ENCODE measurements at regions not wholly inside any gene's neighbourhood (a gene's known extent, or its start where the extent isn't known, plus 50 kb on each side); places are given as distances from the start of the nearest gene placed in this dataset.
"Not testable (repeated sequence)": the region's sequence is repeated elsewhere in the genome, so short reads cannot be mapped to it uniquely, and the experiment has no call there.

GRCh38 chrX:74187211-74187610 lies 116.8 kb upstream of the ZCCHC13 start:
- H3K9me3 Mint-ChIP-seq: peaks cover 1 to 4% of the 10 kb centered on the region in 2 experiments; a peak in 2 of 5 replicates
- no peak overlapping the region for H2BK12ac ChIP-seq (ENCODE audit: insufficient read length, low read depth, low read length)
- H3K4me3 Mint-ChIP-seq: no peak overlapping the region
- H3K4me1 Mint-ChIP-seq: peaks cover 15% of the 10 kb centered on the region in 2 experiments
- no peak overlapping the region for H4K91ac ChIP-seq (ENCODE audit: insufficient read length, low read depth, low read length)
- H2BK15ac ChIP-seq (ENCODE audit: low read depth, low read length): no peak overlapping the region
- H3K27me3 Mint-ChIP-seq (ENCODE audit: low read depth): no peaks in the 10 kb centered on the region
- no peaks in the 10 kb centered on the region for H3K23me2 ChIP-seq (ENCODE audit: insufficient read length, low read depth, low read length, poor library complexity, severe bottlenecking)
- no peak overlapping the region for H4K5ac ChIP-seq (ENCODE audit: insufficient read length, low read depth, low read length)
- H2BK5ac ChIP-seq (ENCODE audit: insufficient read length, low read length): no peak overlapping the region
- no peak overlapping the region for H2AFZ ChIP-seq (ENCODE audit: low read length)
- no peak overlapping the region for H2AK5ac ChIP-seq (ENCODE audit: insufficient read length, low read length)
- H3K27me3 ChIP-seq (ENCODE audit: insufficient read depth, low read length): no peaks in the 10 kb centered on the region
- no peaks in the 10 kb centered on the region for H4K20me1 ChIP-seq (ENCODE audit: control insufficient read depth, insufficient read depth, insufficient read length)
- H3K79me1 ChIP-seq (ENCODE audit: insufficient read depth, low read depth, low read length, poor library complexity, severe bottlenecking): no peaks in the 10 kb centered on the region
- no peak overlapping the region for H3K23ac ChIP-seq (ENCODE audit: insufficient read length, low read depth, low read length)
- H3K36me3 Mint-ChIP-seq (ENCODE audit: insufficient read depth in 1 of 3, low read depth in 3 of 3): peaks cover 3 to 9% (median 3%) of the 10 kb centered on the region in 3 experiments; a peak in 4 of 7 replicates
- no peak for DNase-seq
- no peaks in the 10 kb centered on the region for H3K4me1 ChIP-seq (ENCODE audit: insufficient read depth, low read length)
- H3K18ac ChIP-seq (ENCODE audit: insufficient read length, low read depth, low read length): no peak overlapping the region
- no peak overlapping the region for H3K4ac ChIP-seq (ENCODE audit: low read depth, low read length)
- TF ChIP-seq, protein P1, sequence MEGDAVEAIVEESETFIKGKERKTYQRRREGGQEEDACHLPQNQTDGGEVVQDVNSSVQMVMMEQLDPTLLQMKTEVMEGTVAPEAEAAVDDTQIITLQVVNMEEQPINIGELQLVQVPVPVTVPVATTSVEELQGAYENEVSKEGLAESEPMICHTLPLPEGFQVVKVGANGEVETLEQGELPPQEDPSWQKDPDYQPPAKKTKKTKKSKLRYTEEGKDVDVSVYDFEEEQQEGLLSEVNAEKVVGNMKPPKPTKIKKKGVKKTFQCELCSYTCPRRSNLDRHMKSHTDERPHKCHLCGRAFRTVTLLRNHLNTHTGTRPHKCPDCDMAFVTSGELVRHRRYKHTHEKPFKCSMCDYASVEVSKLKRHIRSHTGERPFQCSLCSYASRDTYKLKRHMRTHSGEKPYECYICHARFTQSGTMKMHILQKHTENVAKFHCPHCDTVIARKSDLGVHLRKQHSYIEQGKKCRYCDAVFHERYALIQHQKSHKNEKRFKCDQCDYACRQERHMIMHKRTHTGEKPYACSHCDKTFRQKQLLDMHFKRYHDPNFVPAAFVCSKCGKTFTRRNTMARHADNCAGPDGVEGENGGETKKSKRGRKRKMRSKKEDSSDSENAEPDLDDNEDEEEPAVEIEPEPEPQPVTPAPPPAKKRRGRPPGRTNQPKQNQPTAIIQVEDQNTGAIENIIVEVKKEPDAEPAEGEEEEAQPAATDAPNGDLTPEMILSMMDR (conservative IDR thresholded peaks at IDR 0.05): no peak
- no peak overlapping the region for H3K27ac ChIP-seq (ENCODE audit: insufficient read length, low read depth, low read length)
- H4K8ac ChIP-seq (replicated peaks; ENCODE audit: insufficient read length, low read depth, low read length): no peak overlapping the region
- no peak overlapping the region for H3K14ac ChIP-seq (ENCODE audit: insufficient read depth, low read length)
- 100% methylated on average over 2 of the region's 3 CpGs for WGBS (ENCODE audit: extremely low coverage, insufficient read length, low lambda C conversion rate)
- H3K9me3 ChIP-seq (ENCODE audit: control insufficient read depth, low read depth, low read length): no peaks in the 10 kb centered on the region
- no peak overlapping the region for H3K56ac ChIP-seq (ENCODE audit: insufficient read length, low read depth, low read length)
- no peaks in the 10 kb centered on the region for H3K79me2 ChIP-seq (ENCODE audit: insufficient read depth, low read length)
- H3K9ac ChIP-seq (ENCODE audit: extremely low read depth, insufficient read length, low read length): no peak overlapping the region
- no peak overlapping the region for H3K4me2 ChIP-seq (ENCODE audit: insufficient read depth, insufficient read length, low read length)
- no peak overlapping the region for H3K27ac Mint-ChIP-seq
- no peak overlapping the region for H2BK20ac ChIP-seq (ENCODE audit: low read depth, low read length, poor library complexity, severe bottlenecking)
- no peak overlapping the region for H2BK120ac ChIP-seq (ENCODE audit: low read depth, low read length, poor library complexity, severe bottlenecking)
- H3T11ph ChIP-seq (ENCODE audit: low read length): no peak overlapping the region

GRCh38 chrX:74183047-74183446 lies 120.9 kb upstream of the ZCCHC13 start:
- H3K79me1 ChIP-seq (ENCODE audit: insufficient read depth, low read depth, low read length, poor library complexity, severe bottlenecking); H2BK20ac ChIP-seq (ENCODE audit: low read depth, low read length, poor library complexity, severe bottlenecking); H3K27me3 Mint-ChIP-seq (ENCODE audit: low read depth); H3T11ph ChIP-seq (ENCODE audit: low read length); H2AFZ ChIP-seq (ENCODE audit: low read length); H4K91ac ChIP-seq (ENCODE audit: insufficient read length, low read depth, low read length); H3K27me3 ChIP-seq (ENCODE audit: insufficient read depth, low read length); H2BK120ac ChIP-seq (ENCODE audit: low read depth, low read length, poor library complexity, severe bottlenecking); H3K9me3 Mint-ChIP-seq; H3K14ac ChIP-seq (ENCODE audit: insufficient read depth, low read length); H4K5ac ChIP-seq (ENCODE audit: insufficient read length, low read depth, low read length); H3K79me2 ChIP-seq (ENCODE audit: insufficient read depth, low read length); H3K56ac ChIP-seq (ENCODE audit: insufficient read length, low read depth, low read length); H3K27ac Mint-ChIP-seq; H3K4ac ChIP-seq (ENCODE audit: low read depth, low read length); H2BK5ac ChIP-seq (ENCODE audit: insufficient read length, low read length); H3K23ac ChIP-seq (ENCODE audit: insufficient read length, low read depth, low read length); H2BK15ac ChIP-seq (ENCODE audit: low read depth, low read length); H3K23me2 ChIP-seq (ENCODE audit: insufficient read length, low read depth, low read length, poor library complexity, severe bottlenecking); DNase-seq; H2BK12ac ChIP-seq (ENCODE audit: insufficient read length, low read depth, low read length); H3K9ac ChIP-seq (ENCODE audit: extremely low read depth, insufficient read length, low read length); H3K18ac ChIP-seq (ENCODE audit: insufficient read length, low read depth, low read length); H3K4me2 ChIP-seq (ENCODE audit: insufficient read depth, insufficient read length, low read length); H3K4me1 ChIP-seq (ENCODE audit: insufficient read depth, low read length); H3K4me3 Mint-ChIP-seq; H3K27ac ChIP-seq (ENCODE audit: insufficient read length, low read depth, low read length); H4K8ac ChIP-seq (replicated peaks; ENCODE audit: insufficient read length, low read depth, low read length); H3K9me3 ChIP-seq (ENCODE audit: control insufficient read depth, low read depth, low read length); H4K20me1 ChIP-seq (ENCODE audit: control insufficient read depth, insufficient read depth, insufficient read length); H2AK5ac ChIP-seq (ENCODE audit: insufficient read length, low read length): not testable (repeated sequence)
- WGBS (ENCODE audit: extremely low coverage, insufficient read length, low lambda C conversion rate): no CpG with 5 or more reads among the region's 4 CpGs
- Mint-ChIP-seq H3K36me3 (ENCODE audit: insufficient read depth in 1 of 3, low read depth in 3 of 3) (peaks cover 3 to 10% (median 5%) of the 10 kb centered on the region in 3 experiments; a peak in 4 of 7 replicates), H3K4me1 (peaks cover 21 to 25% of the 10 kb centered on the region in 2 experiments)

Measured in H9 (cell line).